SU-DHL-6 (cell line): ENCODE measurements at regions not wholly inside any gene's neighbourhood (a gene's known extent, or its start where the extent isn't known, plus 50 kb on each side); places are given as distances from the start of the nearest gene placed in this dataset.

Experiments used
- CTCF ChIP-seq: fragments of 200-600 bp; sonication (generic); IDR thresholded peaks from one replicate; pipeline ENCODE4 v1.5.1; 2017; ENCODE audit warnings: antibody characterized with exemption, mild to moderate bottlenecking, low read length, moderate library complexity; ENCODE audit not compliant: insufficient read depth, poor library complexity, severe bottlenecking
- EZH2phosphoT487 ChIP-seq: fragments of 200-600 bp; sonication (generic), shearing (Covaris generic); conservative IDR thresholded peaks from 2 replicates; pipeline ENCODE4 v1.6.1; 2018; ENCODE audit warnings: mild to moderate bottlenecking, antibody characterized with exemption, low read length, moderate library complexity, mixed read lengths

DNA sequence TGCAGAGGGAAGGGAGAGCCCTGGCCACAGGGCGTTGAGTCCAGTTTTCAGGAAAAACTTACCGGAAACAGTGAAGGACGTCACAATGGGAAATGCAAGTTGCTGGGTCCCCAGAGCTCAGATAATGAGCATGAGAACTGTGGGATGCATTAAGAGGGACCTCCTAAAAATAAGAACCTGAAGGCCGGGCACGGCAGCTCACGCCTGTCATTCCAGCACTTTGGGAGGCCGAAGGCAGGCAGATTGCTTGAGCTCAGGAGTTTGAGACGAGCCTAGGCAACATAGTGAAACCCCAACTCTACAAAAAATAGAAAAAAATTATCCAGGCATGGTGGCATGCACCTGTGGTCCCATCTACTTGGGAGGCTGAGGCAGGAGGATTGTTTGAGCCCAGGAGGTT is 170.6 kb downstream of the URI1 start:
- TF ChIP-seq CTCF = no peak
- no peak for TF ChIP-seq EZH2phosphoT487
